OCI-LY1 (cell line): ENCODE measurements at regions not wholly inside any gene's neighbourhood (a gene's known extent, or its start where the extent isn't known, plus 50 kb on each side); places are given as distances from the start of the nearest gene placed in this dataset.

Source experiments
- H2AFZ ChIP-seq: fragments of 200-600 bp; sonication (generic), shearing (Covaris generic); 2 replicates; pipeline ENCODE4 v1.6.0; 2014; ENCODE audit warnings: antibody characterized with exemption, mild to moderate bottlenecking, low read length
- H3F3A ChIP-seq: fragments of 200-600 bp; sonication (generic), shearing (Covaris generic); 2 replicates; pipeline ENCODE4 v1.6.0; 2014; ENCODE audit warnings: mild to moderate bottlenecking, antibody characterized with exemption, low read length, moderate library complexity; ENCODE audit not compliant: insufficient read depth
- H3K27ac ChIP-seq: fragments of 200-600 bp; sonication (generic); 2 replicates; pipeline ENCODE4 v1.5.1; 2014; ENCODE audit warnings: low read length, mixed run types, mild to moderate bottlenecking, low read depth; ENCODE audit not compliant: poor library complexity, severe bottlenecking
- H3K27me3 ChIP-seq: fragments of 200-600 bp; sonication (generic); 2 replicates; pipeline ENCODE4 v1.6.0; 2014; ENCODE audit warnings: antibody characterized with exemption, mild to moderate bottlenecking, low read length, moderate library complexity; ENCODE audit not compliant: insufficient read depth
- H3K36me3 ChIP-seq: fragments of 200-600 bp; sonication (generic); 2 replicates; pipeline ENCODE4 v1.6.1; 2014; ENCODE audit warnings: mild to moderate bottlenecking, antibody characterized with exemption, low read length, moderate library complexity, mixed read lengths; ENCODE audit not compliant: insufficient read depth
- H3K4me1 ChIP-seq: fragments of 200-600 bp; sonication (generic); 2 replicates; pipeline ENCODE4 v1.5.1; 2014; ENCODE audit warnings: mild to moderate bottlenecking, low read length, moderate library complexity; ENCODE audit not compliant: insufficient read depth, severe bottlenecking
- H3K4me2 ChIP-seq: fragments of 200-600 bp; sonication (generic), shearing (Covaris generic); 2 replicates; pipeline ENCODE4 v1.6.1; 2014; ENCODE audit warnings: low read length
- H3K4me3 ChIP-seq: fragments of 200-600 bp; sonication (generic); 2 replicates; pipeline ENCODE4 v1.5.1; 2014; ENCODE audit warnings: low read length, low read depth, mild to moderate bottlenecking, mixed read lengths; ENCODE audit not compliant: poor library complexity, severe bottlenecking
- H3K79me2 ChIP-seq: fragments of 200-600 bp; shearing (Covaris generic); 2 replicates; pipeline ENCODE4 v1.6.1; 2016; ENCODE audit warnings: mixed run types, low read length, mixed read lengths; ENCODE audit not compliant: insufficient read depth
- H3K9ac ChIP-seq: fragments of 200-600 bp; sonication (generic), shearing (Covaris generic); 2 replicates; pipeline ENCODE4 v1.6.1; 2014; ENCODE audit warnings: mild to moderate bottlenecking, low read length, mixed read lengths
- H3K9me2 ChIP-seq: fragments of 200-600 bp; sonication (generic), shearing (Covaris generic); 2 replicates; pipeline ENCODE4 v1.6.1; 2014; ENCODE audit warnings: low read depth, mild to moderate bottlenecking, low read length, mixed read lengths
- H3K9me3 ChIP-seq: fragments of 200-600 bp; shearing (Covaris generic); 2 replicates; pipeline ENCODE4 v1.6.1; 2014; ENCODE audit warnings: low read length, mixed read lengths
- H4K20me1 ChIP-seq: fragments of 200-600 bp; sonication (generic), shearing (Covaris generic); 2 replicates; pipeline ENCODE4 v1.6.0; 2016; ENCODE audit warnings: mild to moderate bottlenecking, low read length; ENCODE audit not compliant: insufficient read depth
- CTCF ChIP-seq: fragments of 200-600 bp; sonication (generic), shearing (Covaris generic); IDR thresholded peaks from 2 replicates; pipeline ENCODE4 v1.5.1; 2017; ENCODE audit warnings: mild to moderate bottlenecking, antibody characterized with exemption, low read length, moderate library complexity, mixed read lengths
- EZH2 ChIP-seq: fragments of 200-600 bp; sonication (generic), shearing (Covaris generic); IDR thresholded peaks from 2 replicates; pipeline ENCODE4 v1.8.0; 2017; ENCODE audit warnings: borderline replicate concordance, mixed run types, mild to moderate bottlenecking, antibody characterized with exemption, low read length, moderate library complexity, mixed read lengths

GRCh38 chr11:114924042-114924441 is 245.7 kb downstream of the NXPE2 start:
- no peaks in the 10 kb centered on the region for H3K36me3 ChIP-seq
- H3K4me1 ChIP-seq = no peaks in the 10 kb centered on the region
- H3K4me2 ChIP-seq = no peak overlapping the region
- H3K4me3 ChIP-seq = no peak overlapping the region
- no peaks in the 10 kb centered on the region for H3F3A ChIP-seq
- no peak for TF ChIP-seq CTCF
- TF ChIP-seq EZH2 = no peak
- H3K9me2 ChIP-seq = no peaks in the 10 kb centered on the region
- no peak overlapping the region for H2AFZ ChIP-seq
- no peaks in the 10 kb centered on the region for H3K27me3 ChIP-seq
- H4K20me1 ChIP-seq = no peaks in the 10 kb centered on the region
- no peak overlapping the region for H3K27ac ChIP-seq
- no peak overlapping the region for H3K9ac ChIP-seq
- no peaks in the 10 kb centered on the region for H3K9me3 ChIP-seq
- no peaks in the 10 kb centered on the region for H3K79me2 ChIP-seq

GRCh38 chr11:114925591-114925990 is 247.3 kb downstream of the NXPE2 start:
- Histone ChIP-seq H3K9me3 (no peaks in the 10 kb centered on the region), H3K9me2 (no peaks in the 10 kb centered on the region), H2AFZ (no peak overlapping the region), H3K79me2 (no peaks in the 10 kb centered on the region), H3K4me2 (no peak overlapping the region), H3K9ac (no peak overlapping the region), H3K27ac (no peak overlapping the region), H3K4me1 (no peaks in the 10 kb centered on the region), H3K36me3 (no peaks in the 10 kb centered on the region), H3F3A (no peaks in the 10 kb centered on the region), H3K4me3 (no peak overlapping the region), H4K20me1 (no peaks in the 10 kb centered on the region), H3K27me3 (no peaks in the 10 kb centered on the region)
- no peak for TF ChIP-seq EZH2
- no peak for TF ChIP-seq CTCF

GRCh38 chr11:114928260-114928870 is 250.0 kb downstream of the NXPE2 start:
- H3K9me2 ChIP-seq = no peaks in the 10 kb centered on the region
- no peaks in the 10 kb centered on the region for H3F3A ChIP-seq
- H3K4me1 ChIP-seq = no peaks in the 10 kb centered on the region
- H3K4me3 ChIP-seq = no peak overlapping the region
- no peak overlapping the region for H3K4me2 ChIP-seq
- H3K27ac ChIP-seq = no peak overlapping the region
- no peaks in the 10 kb centered on the region for H3K79me2 ChIP-seq
- no peak for TF ChIP-seq CTCF
- no peak for TF ChIP-seq EZH2
- H4K20me1 ChIP-seq = no peaks in the 10 kb centered on the region
- H3K9me3 ChIP-seq = no peaks in the 10 kb centered on the region
- H3K36me3 ChIP-seq = no peaks in the 10 kb centered on the region
- no peaks in the 10 kb centered on the region for H3K27me3 ChIP-seq
- no peak overlapping the region for H3K9ac ChIP-seq
- H2AFZ ChIP-seq = no peak overlapping the region
